ENCODE measurements at regions not wholly inside any gene's neighbourhood (a gene's known extent, or its start where the extent isn't known, plus 50 kb on each side); places are given as distances from the start of the nearest gene placed in this dataset.
A peak's percentile ranks its signal among the peaks of the same experiment; 100 is the strongest.

DNA sequence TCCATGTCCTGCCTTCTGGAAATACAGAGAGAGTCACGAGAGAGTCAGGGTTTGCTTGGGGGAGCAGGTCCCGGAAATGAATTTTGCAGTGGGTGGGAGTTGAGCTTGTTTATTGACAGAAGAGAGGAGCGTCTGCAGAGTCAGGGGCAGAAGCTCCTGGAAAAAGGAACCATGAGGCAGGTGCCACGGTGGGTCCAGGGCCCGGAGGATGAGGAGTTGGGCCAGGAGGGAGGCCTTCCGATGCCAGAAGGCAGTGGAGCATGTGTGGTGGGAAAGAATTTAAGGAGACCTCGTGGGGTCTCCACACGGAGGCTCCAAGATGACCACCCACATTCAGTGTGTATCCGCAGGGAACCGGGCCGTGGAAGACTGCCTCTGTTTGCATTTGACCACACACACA lies 461.2 kb downstream of the BRD1 start:
- WGBS, 3 donors = 59 to 74% (median 60%) methylated on average over 11 of the region's 11 CpGs
- Histone ChIP-seq H3K27ac (no peak overlapping the region), H3K4me3 (no peak overlapping the region), H3K9me3 (no peaks in the 10 kb centered on the region), H3K4me1 (ENCODE audit: insufficient read depth) (no peaks in the 10 kb centered on the region), H3K27me3 (no peaks in the 10 kb centered on the region), H3K36me3 (no peaks in the 10 kb centered on the region)
- TF ChIP-seq EP300 (IDR thresholded peaks at IDR 0.05) (no peak), POLR2A (IDR thresholded peaks at IDR 0.05) (no peak)
- TF ChIP-seq, protein P1, sequence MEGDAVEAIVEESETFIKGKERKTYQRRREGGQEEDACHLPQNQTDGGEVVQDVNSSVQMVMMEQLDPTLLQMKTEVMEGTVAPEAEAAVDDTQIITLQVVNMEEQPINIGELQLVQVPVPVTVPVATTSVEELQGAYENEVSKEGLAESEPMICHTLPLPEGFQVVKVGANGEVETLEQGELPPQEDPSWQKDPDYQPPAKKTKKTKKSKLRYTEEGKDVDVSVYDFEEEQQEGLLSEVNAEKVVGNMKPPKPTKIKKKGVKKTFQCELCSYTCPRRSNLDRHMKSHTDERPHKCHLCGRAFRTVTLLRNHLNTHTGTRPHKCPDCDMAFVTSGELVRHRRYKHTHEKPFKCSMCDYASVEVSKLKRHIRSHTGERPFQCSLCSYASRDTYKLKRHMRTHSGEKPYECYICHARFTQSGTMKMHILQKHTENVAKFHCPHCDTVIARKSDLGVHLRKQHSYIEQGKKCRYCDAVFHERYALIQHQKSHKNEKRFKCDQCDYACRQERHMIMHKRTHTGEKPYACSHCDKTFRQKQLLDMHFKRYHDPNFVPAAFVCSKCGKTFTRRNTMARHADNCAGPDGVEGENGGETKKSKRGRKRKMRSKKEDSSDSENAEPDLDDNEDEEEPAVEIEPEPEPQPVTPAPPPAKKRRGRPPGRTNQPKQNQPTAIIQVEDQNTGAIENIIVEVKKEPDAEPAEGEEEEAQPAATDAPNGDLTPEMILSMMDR (IDR thresholded peaks at IDR 0.05) = no peak
- DNase-seq = no peak
- intact Hi-C loops (cut with DNase I) = no loop called here

DNA sequence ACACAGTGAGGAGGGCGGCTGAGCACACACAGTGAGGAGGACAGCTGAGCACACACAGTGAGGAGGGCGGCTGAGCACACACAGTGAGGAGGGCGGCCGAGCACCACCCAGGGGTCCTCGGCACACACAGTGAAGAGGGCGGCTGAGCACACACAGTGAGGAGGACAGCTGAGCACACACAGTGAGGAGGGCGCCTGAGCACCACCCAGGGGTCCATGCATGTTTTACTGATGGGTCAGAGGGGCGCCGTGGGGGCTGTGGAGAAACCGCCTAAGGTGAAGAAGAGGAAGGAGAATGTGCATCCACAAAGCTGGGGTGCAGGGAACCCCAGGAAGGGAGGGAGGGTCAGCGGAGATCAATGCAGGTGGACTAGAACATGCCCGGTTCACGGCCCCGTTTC lies 461.8 kb downstream of the BRD1 start:
- DNase-seq = no peak
- Histone ChIP-seq H3K36me3 (no peaks in the 10 kb centered on the region), H3K27ac (no peak overlapping the region), H3K27me3 (no peaks in the 10 kb centered on the region), H3K4me3 (no peak overlapping the region), H3K4me1 (ENCODE audit: insufficient read depth) (no peaks in the 10 kb centered on the region), H3K9me3 (no peaks in the 10 kb centered on the region)
- WGBS, 3 donors = 76 to 83% (median 79%) methylated on average over 14 of the region's 14 CpGs
- TF ChIP-seq, protein P1 (IDR thresholded peaks at IDR 0.05) = no peak
- TF ChIP-seq POLR2A (IDR thresholded peaks at IDR 0.05) (no peak), EP300 (IDR thresholded peaks at IDR 0.05) (no peak)
- intact Hi-C loops (cut with DNase I) = no loop called here

DNA sequence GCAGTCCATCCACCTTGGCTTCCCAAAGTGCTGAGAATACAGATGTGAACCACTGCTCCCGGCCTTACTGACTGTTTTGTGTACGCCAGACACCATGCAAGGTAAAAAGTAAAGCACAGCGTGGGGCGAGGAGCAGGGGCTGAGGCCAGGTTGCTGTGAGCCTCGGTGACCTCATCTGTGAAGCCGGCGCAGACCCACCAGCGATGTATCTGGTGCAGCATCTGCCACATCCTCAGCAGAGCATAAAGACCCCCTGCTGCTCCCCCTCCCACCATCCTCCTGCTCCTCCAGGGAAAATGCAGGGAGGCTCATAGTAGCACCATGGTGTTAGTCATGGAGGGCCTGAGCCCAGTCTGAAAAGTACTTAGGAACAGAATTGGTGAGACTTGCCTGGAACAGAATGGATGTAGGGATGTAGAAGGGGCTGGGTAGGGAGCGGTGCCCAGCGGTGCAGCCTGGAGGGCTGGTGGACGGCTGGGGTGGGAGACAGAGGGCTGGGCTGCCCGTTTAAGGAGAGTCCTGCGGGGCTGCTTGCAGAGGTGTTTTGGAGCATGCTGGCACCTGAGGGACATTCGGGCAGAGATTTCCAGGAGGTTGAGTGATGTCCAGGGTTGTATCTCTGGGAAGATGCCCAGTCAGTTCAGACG lies 462.4 kb downstream of the BRD1 start:
- H3K4me3 ChIP-seq = no peak overlapping the region
- WGBS, 3 donors = 83 to 90% (median 85%) methylated on average over 15 of the region's 15 CpGs
- no peaks in the 10 kb centered on the region for H3K4me1 ChIP-seq (ENCODE audit: insufficient read depth)
- intact Hi-C loops (cut with DNase I) = no loop called here
- peak in 1 of 5 donors; percentile 3 for DNase-seq
- H3K27ac ChIP-seq = no peak overlapping the region
- no peaks in the 10 kb centered on the region for H3K36me3 ChIP-seq
- H3K27me3 ChIP-seq = no peaks in the 10 kb centered on the region
- TF ChIP-seq EP300 (IDR thresholded peaks at IDR 0.05) (no peak), POLR2A (IDR thresholded peaks at IDR 0.05) (no peak)
- TF ChIP-seq, protein P1 (IDR thresholded peaks at IDR 0.05) = no peak
- H3K9me3 ChIP-seq = no peaks in the 10 kb centered on the region

DNA sequence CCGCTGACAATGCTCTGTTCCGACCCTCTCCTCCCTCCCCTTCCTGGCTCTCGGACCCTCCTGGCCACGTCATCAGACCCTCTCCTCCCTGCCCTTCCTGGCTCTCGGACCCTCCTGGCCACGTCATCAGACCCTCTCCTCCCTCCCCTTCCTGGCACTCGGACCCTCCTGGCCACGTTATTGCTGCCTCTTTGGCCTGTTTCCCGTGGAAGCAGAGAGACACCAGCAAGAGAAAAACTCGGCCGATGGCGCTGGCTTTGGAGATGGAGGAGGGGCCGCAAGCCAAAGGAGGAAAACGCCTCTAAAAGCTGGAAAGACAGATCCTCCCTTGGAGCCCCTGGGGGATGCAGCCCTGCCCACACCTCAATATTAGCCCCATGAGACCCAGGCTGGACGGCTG lies 463.3 kb downstream of the BRD1 start:
- intact Hi-C loops (cut with DNase I) = no loop called here
- H3K27me3 ChIP-seq = no peaks in the 10 kb centered on the region

DNA sequence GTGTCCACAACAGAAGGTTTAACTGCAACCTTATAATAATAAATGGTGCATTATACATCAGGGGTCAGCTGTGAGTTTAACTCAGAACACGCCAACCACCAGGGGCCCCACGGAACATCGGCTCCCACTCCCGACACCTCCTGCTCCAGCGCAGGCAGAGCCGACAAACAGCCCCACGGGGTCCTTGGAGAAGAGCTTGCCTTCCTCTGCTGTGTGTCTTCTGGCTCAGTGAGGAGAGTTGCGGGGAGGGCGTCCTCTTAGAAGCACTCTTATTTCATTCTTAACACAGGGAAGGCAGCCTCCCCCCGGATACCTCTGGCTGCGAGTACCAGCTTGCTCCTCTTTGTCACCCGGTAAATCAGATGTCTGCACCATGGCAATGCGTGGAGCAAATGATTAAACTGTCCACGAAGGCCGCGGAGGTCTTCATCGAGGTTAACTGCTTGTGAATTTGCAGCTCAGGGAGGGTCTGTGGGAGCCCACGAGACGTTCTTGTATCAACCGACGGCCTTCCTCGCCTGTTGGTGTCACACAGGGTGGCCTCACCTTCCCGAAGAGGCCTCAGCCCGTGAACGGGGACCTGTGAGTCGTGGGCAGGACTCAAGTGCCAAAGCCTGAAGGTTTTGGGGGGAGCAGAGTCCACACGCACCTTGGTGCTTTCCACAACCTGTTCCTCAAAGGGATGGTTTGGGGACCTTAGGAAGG lies 464.0 kb downstream of the BRD1 start:
- intact Hi-C loops (cut with DNase I) = no loop called here
- 89 to 92% (median 90%) methylated on average over 27 of the region's 27 CpGs for WGBS, 3 donors
- Histone ChIP-seq H3K27ac (no peak overlapping the region), H3K9me3 (no peaks in the 10 kb centered on the region), H3K4me1 (ENCODE audit: insufficient read depth) (no peaks in the 10 kb centered on the region), H3K27me3 (no peaks in the 10 kb centered on the region), H3K4me3 (no peak overlapping the region), H3K36me3 (no peaks in the 10 kb centered on the region)
- peak in 1 of 5 donors; percentile 4 for DNase-seq
- TF ChIP-seq, protein P1 (IDR thresholded peaks at IDR 0.05) = no peak
- TF ChIP-seq POLR2A (IDR thresholded peaks at IDR 0.05) (no peak), EP300 (IDR thresholded peaks at IDR 0.05) (no peak)

More for the DNA sequence above, 463.3 kb downstream of the BRD1 start:
- H3K27ac ChIP-seq = no peak overlapping the region
- H3K4me1 ChIP-seq (ENCODE audit: insufficient read depth) = no peaks in the 10 kb centered on the region
- 78 to 85% (median 79%) methylated on average over 15 of the region's 15 CpGs for WGBS, 3 donors
- no peak overlapping the region for H3K4me3 ChIP-seq
- peak in 1 of 5 donors; percentile 1 for DNase-seq
- no peaks in the 10 kb centered on the region for H3K36me3 ChIP-seq
- no peaks in the 10 kb centered on the region for H3K9me3 ChIP-seq
- no peak for TF ChIP-seq POLR2A (IDR thresholded peaks at IDR 0.05)
- no peak for TF ChIP-seq EP300 (IDR thresholded peaks at IDR 0.05)
